HS-5 (cell line): ENCODE measurements at regions not wholly inside any gene's neighbourhood (a gene's known extent, or its start where the extent isn't known, plus 50 kb on each side); places are given as distances from the start of the nearest gene placed in this dataset.
A peak's percentile ranks its signal among the peaks of the same experiment; 100 is the strongest.

Experiments used
- DNase-seq: peaks from one replicate; pipeline ENCODE4 v3.0.0-alpha.2; 2012; ENCODE audit warnings: low read depth

- no peak for DNase-seq
Observed at GRCh38 chr5:61790678-61791077, 458.6 kb downstream of the ZSWIM6 start.

GRCh38 chr5:61796773-61797172 is 464.7 kb downstream of the ZSWIM6 start:
- DNase-seq: no peak

- no peak for DNase-seq
Observed at GRCh38 chr5:61800450-61800849, 468.4 kb downstream of the ZSWIM6 start.

GRCh38 chr5:61801174-61801573 is 469.1 kb downstream of the ZSWIM6 start:
- DNase-seq: no peak

- no peak for DNase-seq
Observed at GRCh38 chr5:61802456-61802855, 470.4 kb downstream of the ZSWIM6 start.

GRCh38 chr5:61805101-61805500 is 473.0 kb downstream of the ZSWIM6 start:
- peak; percentile 45 for DNase-seq

- DNase-seq: no peak
Observed at GRCh38 chr5:61806491-61807020, 474.5 kb downstream of the ZSWIM6 start.

- DNase-seq: no peak
Observed at GRCh38 chr5:61808091-61808490, 476.0 kb downstream of the ZSWIM6 start.

- no peak for DNase-seq
Observed at GRCh38 chr5:61808909-61809308, 476.9 kb downstream of the ZSWIM6 start.

- no peak for DNase-seq
Observed at GRCh38 chr5:61809651-61810050, 477.6 kb downstream of the ZSWIM6 start.

GRCh38 chr5:61811052-61811451 is 479.0 kb downstream of the ZSWIM6 start:
- DNase-seq: peak; percentile 3

GRCh38 chr5:61813361-61813760 is 481.3 kb downstream of the ZSWIM6 start:
- no peak for DNase-seq

GRCh38 chr5:61815339-61815738 is 483.3 kb downstream of the ZSWIM6 start:
- no peak for DNase-seq

GRCh38 chr5:61816146-61816545 is 484.1 kb downstream of the ZSWIM6 start:
- DNase-seq: no peak

GRCh38 chr5:61816585-61817450 is 484.8 kb downstream of the ZSWIM6 start:
- no peak for DNase-seq

- DNase-seq: peak; percentile 18
Observed at GRCh38 chr5:61817472-61818326, 485.6 kb downstream of the ZSWIM6 start.

- DNase-seq: no peak
Observed at GRCh38 chr5:61820836-61821235, 485.2 kb upstream of the KIF2A start.

GRCh38 chr5:61821561-61821960 is 484.4 kb upstream of the KIF2A start:
- DNase-seq: no peak

- no peak for DNase-seq
Observed at GRCh38 chr5:61822584-61822983, 483.4 kb upstream of the KIF2A start.

- DNase-seq: no peak
Observed at GRCh38 chr5:61823065-61823464, 482.9 kb upstream of the KIF2A start.

- no peak for DNase-seq
Observed at GRCh38 chr5:61823781-61824180, 482.2 kb upstream of the KIF2A start.

- no peak for DNase-seq
Observed at GRCh38 chr5:61824396-61824795, 481.6 kb upstream of the KIF2A start.

- no peak for DNase-seq
Observed at GRCh38 chr5:61827445-61827975, 478.5 kb upstream of the KIF2A start.
